ENCODE measurements at regions not wholly inside any gene's neighbourhood (a gene's known extent, or its start where the extent isn't known, plus 50 kb on each side); places are given as distances from the start of the nearest gene placed in this dataset.
"Not testable (repeated sequence)": the region's sequence is repeated elsewhere in the genome, so short reads cannot be mapped to it uniquely, and the experiment has no call there.

DNA sequence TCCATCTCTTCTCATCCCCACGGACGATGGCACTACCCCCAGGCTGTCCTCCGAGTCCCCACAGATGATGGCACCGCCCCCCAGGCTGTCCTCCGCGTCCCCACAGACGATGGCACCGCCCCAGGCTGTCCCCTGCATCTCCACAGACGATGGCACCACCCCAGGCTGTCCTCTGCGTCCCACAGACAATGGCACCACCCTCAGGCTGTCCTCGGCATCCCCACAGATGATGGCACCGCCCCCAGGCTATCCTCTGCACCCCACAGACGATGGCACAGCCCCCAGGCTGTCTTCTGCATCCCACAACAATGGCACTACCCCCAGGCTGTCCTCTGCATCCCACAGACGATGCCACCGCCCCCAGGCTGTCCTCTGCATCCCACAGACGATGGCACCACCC lies 57.4 kb upstream of the PTCH1 start:
- Histone ChIP-seq H3K9me3 (ENCODE audit: control insufficient read depth in 2 of 2, insufficient read depth in 1 of 2, low read depth in 1 of 2, low read length in 1 of 2) (no peaks in the 10 kb centered on the region), H3K27ac (ENCODE audit: low read depth in 1 of 3, low read length in 2 of 3) (no peak overlapping the region), H3K4me3 (ENCODE audit: low read depth in 1 of 3, low read length in 3 of 3) (no peak overlapping the region), H3K36me3 (ENCODE audit: control insufficient read depth in 3 of 3, insufficient read depth in 2 of 3, low read depth in 1 of 3, low read length in 3 of 3) (no peaks in the 10 kb centered on the region), H3K4me1 (ENCODE audit: control insufficient read depth in 3 of 3, insufficient read depth in 2 of 3, low read depth in 1 of 3, low read length in 2 of 3) (no peaks in the 10 kb centered on the region), H3K27me3 (ENCODE audit: control insufficient read depth in 3 of 3, insufficient read depth in 3 of 3, low read length in 3 of 3) (peaks cover 0 to 29% (median 0%) of the 10 kb centered on the region in 3 donors)
- 36 to 68% (median 61%) methylated on average over 16 of the region's 16 CpGs for WGBS, 3 donors
- DNase-seq (no peak), FAIRE-seq (no peak)

DNA sequence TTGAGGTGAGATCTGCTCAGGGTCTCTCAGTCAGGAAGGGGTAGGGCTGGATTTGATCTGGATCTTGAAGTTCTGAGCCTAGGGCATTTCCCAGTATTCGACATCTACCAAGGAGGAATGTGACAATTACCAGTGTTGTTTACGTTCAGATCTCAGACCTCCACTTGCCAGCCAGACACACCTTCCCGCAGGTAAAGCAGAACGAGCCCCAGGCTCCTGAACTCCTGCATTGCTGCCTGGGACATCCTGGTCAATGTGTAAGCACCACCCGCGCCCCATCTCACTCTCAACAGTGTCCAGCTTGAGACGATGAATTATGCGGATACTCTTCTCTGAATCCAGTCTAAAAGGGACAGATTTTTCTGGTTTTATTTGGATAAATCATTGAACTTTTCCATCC lies 56.7 kb upstream of the PTCH1 start:
- WGBS, 3 donors: 63 to 74% (median 67%) methylated on average over 8 of the region's 8 CpGs
- DNase-seq (no peak), FAIRE-seq (no peak)
- H3K27ac ChIP-seq (ENCODE audit: low read depth in 1 of 3, low read length in 2 of 3): no peak overlapping the region
- no peaks in the 10 kb centered on the region for H3K9me3 ChIP-seq (ENCODE audit: control insufficient read depth in 2 of 2, insufficient read depth in 1 of 2, low read depth in 1 of 2, low read length in 1 of 2)
- H3K36me3 ChIP-seq (ENCODE audit: control insufficient read depth in 3 of 3, insufficient read depth in 2 of 3, low read depth in 1 of 3, low read length in 3 of 3): no peaks in the 10 kb centered on the region
- H3K27me3 ChIP-seq (ENCODE audit: control insufficient read depth in 3 of 3, insufficient read depth in 3 of 3, low read length in 3 of 3): peaks cover 0 to 31% (median 0%) of the 10 kb centered on the region in 3 donors
- H3K4me3 ChIP-seq (ENCODE audit: low read depth in 1 of 3, low read length in 3 of 3): no peak overlapping the region
- H3K4me1 ChIP-seq (ENCODE audit: control insufficient read depth in 3 of 3, insufficient read depth in 2 of 3, low read depth in 1 of 3, low read length in 2 of 3): no peaks in the 10 kb centered on the region

DNA sequence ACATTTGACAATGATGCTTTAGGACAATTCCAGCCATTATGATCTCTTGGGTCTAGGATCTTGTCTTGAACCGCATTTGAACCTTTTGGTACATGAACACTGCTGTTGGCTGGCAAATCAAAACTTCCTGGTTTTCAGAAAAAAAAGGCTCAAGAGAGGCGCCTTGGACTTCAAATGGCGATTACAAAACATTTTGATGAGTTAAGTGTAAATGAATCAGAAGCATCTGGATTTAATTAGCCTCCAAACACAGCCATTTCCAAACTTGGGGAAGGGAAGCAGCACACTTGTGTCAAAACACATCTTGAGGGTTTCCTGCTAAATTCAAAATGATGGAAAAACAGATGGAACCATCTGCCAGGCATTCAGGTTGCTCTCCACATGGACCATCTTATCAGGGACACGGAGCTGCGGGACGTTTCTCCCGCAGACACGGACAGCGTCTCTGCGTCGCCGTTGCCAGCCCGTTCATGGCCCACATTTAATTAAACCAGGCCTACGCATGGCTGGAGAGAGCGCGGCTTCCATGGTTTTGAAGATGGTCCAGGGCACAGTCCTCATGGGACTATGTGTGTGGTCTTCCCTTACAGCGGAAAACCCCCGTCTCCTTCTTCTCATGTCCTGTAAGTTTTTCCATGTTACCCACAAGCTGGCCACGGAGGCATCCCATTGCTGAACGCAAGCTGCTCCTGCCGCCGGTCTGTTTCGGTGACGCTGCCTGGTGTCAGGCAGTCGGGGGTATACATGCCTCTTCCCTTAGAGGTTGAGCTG lies 55.8 kb upstream of the PTCH1 start:
- Histone ChIP-seq H3K27me3 (ENCODE audit: control insufficient read depth in 3 of 3, insufficient read depth in 3 of 3, low read length in 3 of 3) (peaks cover 0 to 28% (median 0%) of the 10 kb centered on the region in 3 donors), H3K27ac (ENCODE audit: low read depth in 1 of 3, low read length in 2 of 3) (peak overlapping the region in 1 of 3 donors; percentile 59), H3K9me3 (ENCODE audit: control insufficient read depth in 2 of 2, insufficient read depth in 1 of 2, low read depth in 1 of 2, low read length in 1 of 2) (no peaks in the 10 kb centered on the region), H3K36me3 (ENCODE audit: control insufficient read depth in 3 of 3, insufficient read depth in 2 of 3, low read depth in 1 of 3, low read length in 3 of 3) (no peaks in the 10 kb centered on the region), H3K4me1 (ENCODE audit: control insufficient read depth in 3 of 3, insufficient read depth in 2 of 3, low read depth in 1 of 3, low read length in 2 of 3) (no peaks in the 10 kb centered on the region), H3K4me3 (ENCODE audit: low read depth in 1 of 3, low read length in 3 of 3) (no peak overlapping the region)
- 73 to 90% (median 87%) methylated on average over 25 of the region's 25 CpGs for WGBS, 3 donors
- DNase-seq (no peak), FAIRE-seq (no peak)

DNA sequence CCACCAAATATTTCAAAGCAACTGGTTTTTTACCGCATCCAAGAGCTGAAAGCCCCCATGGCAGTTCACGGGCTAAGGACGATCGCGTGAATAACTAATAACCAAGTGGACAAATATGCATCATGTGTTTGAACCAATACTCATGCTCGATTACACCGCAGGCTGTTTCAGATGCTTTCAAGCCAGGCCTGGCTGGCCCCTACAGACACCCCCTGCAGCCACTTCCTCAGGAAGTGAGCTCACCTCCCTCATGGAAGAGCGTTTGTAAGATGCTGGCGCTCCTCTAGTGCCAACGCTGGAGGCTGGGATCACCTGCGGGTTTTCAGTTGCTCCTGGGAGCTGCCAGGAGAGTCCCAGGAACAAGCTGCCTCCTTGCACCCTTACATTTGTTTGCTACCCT lies 53.9 kb upstream of the PTCH1 start:
- WGBS, 3 donors: 56 to 81% (median 64%) methylated on average over 11 of the region's 11 CpGs
- H3K27ac ChIP-seq (ENCODE audit: low read depth in 1 of 3, low read length in 2 of 3): peak overlapping the region in 2 of 3 donors; percentile 4 to 25
- no peak overlapping the region for H3K4me3 ChIP-seq (ENCODE audit: low read depth in 1 of 3, low read length in 3 of 3)
- DNase-seq (no peak), FAIRE-seq (no peak)
- no peaks in the 10 kb centered on the region for H3K36me3 ChIP-seq (ENCODE audit: control insufficient read depth in 3 of 3, insufficient read depth in 2 of 3, low read depth in 1 of 3, low read length in 3 of 3)
- no peaks in the 10 kb centered on the region for H3K9me3 ChIP-seq (ENCODE audit: control insufficient read depth in 2 of 2, insufficient read depth in 1 of 2, low read depth in 1 of 2, low read length in 1 of 2)
- peaks cover 0 to 25% (median 0%) of the 10 kb centered on the region in 3 donors for H3K27me3 ChIP-seq (ENCODE audit: control insufficient read depth in 3 of 3, insufficient read depth in 3 of 3, low read length in 3 of 3)
- no peaks in the 10 kb centered on the region for H3K4me1 ChIP-seq (ENCODE audit: control insufficient read depth in 3 of 3, insufficient read depth in 2 of 3, low read depth in 1 of 3, low read length in 2 of 3)

DNA sequence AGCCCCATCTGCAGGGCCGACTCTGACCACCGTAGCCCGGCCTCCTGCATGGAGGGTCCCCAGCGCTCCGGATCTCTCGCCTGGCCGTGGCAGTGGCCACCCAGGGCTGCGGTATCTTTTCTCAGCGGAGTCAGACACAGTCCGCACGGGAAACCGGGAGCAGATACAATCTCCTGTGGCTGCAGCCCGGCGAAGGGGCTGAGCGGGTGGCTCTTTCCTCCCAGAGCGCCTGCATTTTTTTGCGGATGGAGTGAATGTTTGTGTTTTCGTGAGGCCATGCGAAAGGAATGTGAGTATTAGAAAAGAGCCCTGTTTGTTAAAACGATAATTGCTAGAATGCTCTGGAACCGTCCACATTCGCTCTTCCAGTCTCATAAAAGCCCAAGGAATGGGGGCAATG lies 53.4 kb upstream of the PTCH1 start:
- 37 to 77% (median 52%) methylated on average over 22 of the region's 22 CpGs for WGBS, 3 donors
- Histone ChIP-seq H3K27me3 (ENCODE audit: control insufficient read depth in 3 of 3, insufficient read depth in 3 of 3, low read length in 3 of 3) (peaks cover 0 to 22% (median 0%) of the 10 kb centered on the region in 3 donors), H3K36me3 (ENCODE audit: control insufficient read depth in 3 of 3, insufficient read depth in 2 of 3, low read depth in 1 of 3, low read length in 3 of 3) (no peaks in the 10 kb centered on the region), H3K4me1 (ENCODE audit: control insufficient read depth in 3 of 3, insufficient read depth in 2 of 3, low read depth in 1 of 3, low read length in 2 of 3) (no peaks in the 10 kb centered on the region), H3K4me3 (ENCODE audit: low read depth in 1 of 3, low read length in 3 of 3) (no peak overlapping the region), H3K9me3 (ENCODE audit: control insufficient read depth in 2 of 2, insufficient read depth in 1 of 2, low read depth in 1 of 2, low read length in 1 of 2) (no peaks in the 10 kb centered on the region), H3K27ac (ENCODE audit: low read depth in 1 of 3, low read length in 2 of 3) (peak overlapping the region in 1 of 3 donors; percentile 4)
- FAIRE-seq (no peak), DNase-seq (no peak)

DNA sequence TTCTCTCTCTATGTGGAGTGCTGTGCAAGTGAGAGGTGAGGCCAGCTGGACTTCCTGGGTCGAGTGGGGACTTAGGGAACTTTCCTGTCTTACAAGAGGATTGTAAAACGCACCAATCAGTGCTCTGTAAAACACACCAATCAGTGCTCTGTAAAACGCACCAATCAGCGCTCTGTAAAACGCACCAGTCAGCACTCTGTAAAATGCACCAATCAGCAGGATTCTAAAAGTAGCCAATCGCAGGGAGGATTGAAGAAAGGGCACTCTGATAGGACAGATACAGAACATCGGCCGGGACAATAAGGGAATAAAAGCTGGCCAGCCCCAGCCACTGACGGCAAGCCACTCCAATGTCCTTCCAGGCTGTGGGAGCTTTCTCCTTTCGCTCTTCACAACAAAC lies 52.0 kb upstream of the PTCH1 start:
- H3K27ac ChIP-seq (ENCODE audit: low read depth in 1 of 3, low read length in 2 of 3); H3K9me3 ChIP-seq (ENCODE audit: control insufficient read depth in 2 of 2, insufficient read depth in 1 of 2, low read depth in 1 of 2, low read length in 1 of 2); H3K36me3 ChIP-seq (ENCODE audit: control insufficient read depth in 3 of 3, insufficient read depth in 2 of 3, low read depth in 1 of 3, low read length in 3 of 3); H3K4me1 ChIP-seq (ENCODE audit: control insufficient read depth in 3 of 3, insufficient read depth in 2 of 3, low read depth in 1 of 3, low read length in 2 of 3); FAIRE-seq; DNase-seq; H3K4me3 ChIP-seq (ENCODE audit: low read depth in 1 of 3, low read length in 3 of 3): not testable (repeated sequence)
- H3K27me3 ChIP-seq (ENCODE audit: control insufficient read depth in 3 of 3, insufficient read depth in 3 of 3, low read length in 3 of 3): peaks cover 0 to 14% (median 2%) of the 10 kb centered on the region in 3 donors
- WGBS, 3 donors: 90 to 94% (median 91%) methylated on average over 10 of the region's 10 CpGs

All from small intestine (tissue), 7 donors.